HFFc6 (cell line): ENCODE measurements at regions not wholly inside any gene's neighbourhood (a gene's known extent, or its start where the extent isn't known, plus 50 kb on each side); places are given as distances from the start of the nearest gene placed in this dataset.

Experiments used
- DNase-seq: peaks from one replicate; pipeline ENCODE4 v3.0.0-alpha.2; 2018
- H3K27ac Mint-ChIP-seq: 2 replicates; pipeline ENCODE4 v1.8.0; 2020; ENCODE audit warnings: mild to moderate bottlenecking, mixed read lengths
- H3K27me3 Mint-ChIP-seq: 2 replicates; pipeline ENCODE4 v1.8.0; 2021; ENCODE audit warnings: mild to moderate bottlenecking, moderate library complexity, mixed read lengths; ENCODE audit not compliant: insufficient read depth
- H3K36me3 Mint-ChIP-seq: 2 replicates; pipeline ENCODE4 v1.8.0; 2021; ENCODE audit warnings: low read depth, mixed read lengths
- H3K4me1 Mint-ChIP-seq: 2 replicates; pipeline ENCODE4 v1.8.0; 2020; ENCODE audit warnings: low read depth, mixed read lengths
- H3K4me3 Mint-ChIP-seq: 2 replicates; pipeline ENCODE4 v1.8.0; 2020; ENCODE audit warnings: mild to moderate bottlenecking, moderate library complexity, mixed read lengths
- H3K9me3 Mint-ChIP-seq: 2 replicates; pipeline ENCODE4 v1.8.0; 2020; ENCODE audit warnings: mild to moderate bottlenecking, mixed read lengths
- CTCF ChIP-seq: fragments of 200-600 bp; sonication (generic); IDR thresholded peaks from 2 replicates; pipeline ENCODE4 v1.5.0; 2021; ENCODE audit warnings: antibody characterized with exemption, mild to moderate bottlenecking

- peaks cover 21% of the 10 kb centered on the region; the same call in 1 of the 2 replicates for H3K9me3 Mint-ChIP-seq
- H3K27ac Mint-ChIP-seq: no peak overlapping the region
- DNase-seq: no peak
These were observed 368.8 kb downstream of the GASK1B start for GRCh38 chr4:157803845-157804521.

GRCh38 chr4:157803421-157803820, 369.4 kb downstream of the GASK1B start:
- no peak for TF ChIP-seq CTCF
- no peak for DNase-seq
- Mint-ChIP-seq H3K36me3 (no peaks in the 10 kb centered on the region), H3K27ac (no peak overlapping the region), H3K4me1 (no peaks in the 10 kb centered on the region), H3K9me3 (peaks cover 23% of the 10 kb centered on the region; the same call in 1 of the 2 replicates), H3K27me3 (no peaks in the 10 kb centered on the region; the same call in 1 of the 2 replicates), H3K4me3 (no peak overlapping the region)

More at GRCh38 chr4:157803845-157804521, 368.8 kb downstream of the GASK1B start:
- H3K36me3 Mint-ChIP-seq: no peaks in the 10 kb centered on the region
- H3K4me3 Mint-ChIP-seq: no peak overlapping the region
- H3K27me3 Mint-ChIP-seq: no peaks in the 10 kb centered on the region; the same call in 1 of the 2 replicates
- no peaks in the 10 kb centered on the region for H3K4me1 Mint-ChIP-seq
- TF ChIP-seq CTCF: no peak

- H3K4me3 Mint-ChIP-seq: no peak overlapping the region
- H3K4me1 Mint-ChIP-seq: no peaks in the 10 kb centered on the region
- TF ChIP-seq CTCF: no peak
- no peaks in the 10 kb centered on the region; the same call in 1 of the 2 replicates for H3K27me3 Mint-ChIP-seq
- peaks cover 31% of the 10 kb centered on the region for H3K9me3 Mint-ChIP-seq
- DNase-seq: no peak
- H3K36me3 Mint-ChIP-seq: no peaks in the 10 kb centered on the region
- no peak overlapping the region for H3K27ac Mint-ChIP-seq
These were observed 377.3 kb downstream of the GASK1B start for GRCh38 chr4:157795495-157795894.

GRCh38 chr4:157792716-157793115, 380.1 kb downstream of the GASK1B start:
- no peaks in the 10 kb centered on the region for H3K36me3 Mint-ChIP-seq
- H3K4me1 Mint-ChIP-seq: no peaks in the 10 kb centered on the region
- peaks cover 24% of the 10 kb centered on the region for H3K9me3 Mint-ChIP-seq
- TF ChIP-seq CTCF: no peak
- H3K27ac Mint-ChIP-seq: no peak overlapping the region
- H3K4me3 Mint-ChIP-seq: no peak overlapping the region
- no peaks in the 10 kb centered on the region; the same call in 1 of the 2 replicates for H3K27me3 Mint-ChIP-seq
- DNase-seq: no peak

- H3K36me3 Mint-ChIP-seq: no peaks in the 10 kb centered on the region
- H3K4me3 Mint-ChIP-seq: no peak overlapping the region
These were observed 381.6 kb downstream of the GASK1B start for GRCh38 chr4:157791236-157791635.

More at GRCh38 chr4:157791236-157791635, 381.6 kb downstream of the GASK1B start:
- Mint-ChIP-seq H3K4me1 (no peaks in the 10 kb centered on the region), H3K9me3 (peaks cover 18% of the 10 kb centered on the region), H3K27ac (no peak overlapping the region), H3K27me3 (no peaks in the 10 kb centered on the region; the same call in none of the 2 replicates)
- no peak for TF ChIP-seq CTCF
- DNase-seq: no peak
